ENCODE measurements at regions not wholly inside any gene's neighbourhood (a gene's known extent, or its start where the extent isn't known, plus 50 kb on each side); places are given as distances from the start of the nearest gene placed in this dataset.

GRCh38 chr4:4614925-4615678, 73.3 kb upstream of the STX18 start:
- no peak for TF ChIP-seq REST (tag by site-specific recombination; IDR thresholded peaks at IDR 0.05)
- TF ChIP-seq ZNF350 (tag by site-specific recombination; IDR thresholded peaks at IDR 0.05): no peak
- TF ChIP-seq, protein P1, sequence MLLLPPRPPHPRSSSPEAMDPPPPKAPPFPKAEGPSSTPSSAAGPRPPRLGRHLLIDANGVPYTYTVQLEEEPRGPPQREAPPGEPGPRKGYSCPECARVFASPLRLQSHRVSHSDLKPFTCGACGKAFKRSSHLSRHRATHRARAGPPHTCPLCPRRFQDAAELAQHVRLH (tag by site-specific recombination; IDR thresholded peaks at IDR 0.05): no peak
- TF ChIP-seq, protein P2, sequence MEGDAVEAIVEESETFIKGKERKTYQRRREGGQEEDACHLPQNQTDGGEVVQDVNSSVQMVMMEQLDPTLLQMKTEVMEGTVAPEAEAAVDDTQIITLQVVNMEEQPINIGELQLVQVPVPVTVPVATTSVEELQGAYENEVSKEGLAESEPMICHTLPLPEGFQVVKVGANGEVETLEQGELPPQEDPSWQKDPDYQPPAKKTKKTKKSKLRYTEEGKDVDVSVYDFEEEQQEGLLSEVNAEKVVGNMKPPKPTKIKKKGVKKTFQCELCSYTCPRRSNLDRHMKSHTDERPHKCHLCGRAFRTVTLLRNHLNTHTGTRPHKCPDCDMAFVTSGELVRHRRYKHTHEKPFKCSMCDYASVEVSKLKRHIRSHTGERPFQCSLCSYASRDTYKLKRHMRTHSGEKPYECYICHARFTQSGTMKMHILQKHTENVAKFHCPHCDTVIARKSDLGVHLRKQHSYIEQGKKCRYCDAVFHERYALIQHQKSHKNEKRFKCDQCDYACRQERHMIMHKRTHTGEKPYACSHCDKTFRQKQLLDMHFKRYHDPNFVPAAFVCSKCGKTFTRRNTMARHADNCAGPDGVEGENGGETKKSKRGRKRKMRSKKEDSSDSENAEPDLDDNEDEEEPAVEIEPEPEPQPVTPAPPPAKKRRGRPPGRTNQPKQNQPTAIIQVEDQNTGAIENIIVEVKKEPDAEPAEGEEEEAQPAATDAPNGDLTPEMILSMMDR (tag by site-specific recombination; IDR thresholded peaks at IDR 0.05): no peak
- TF ChIP-seq PRDM1 (tag by site-specific recombination; IDR thresholded peaks at IDR 0.05): no peak
- no peak for TF ChIP-seq ZNF274 (IDR thresholded peaks at IDR 0.05; ENCODE audit: low read length)
- TF ChIP-seq ZNF274 (tag by site-specific recombination; IDR thresholded peaks at IDR 0.05; ENCODE audit: borderline replicate concordance): no peak
- TF ChIP-seq ZNF214 (tag by site-specific recombination; IDR thresholded peaks at IDR 0.05; ENCODE audit: borderline replicate concordance): no peak
- no peak for TF ChIP-seq ZNF138 (tag by site-specific recombination; IDR thresholded peaks at IDR 0.05; ENCODE audit: borderline replicate concordance)
- TF ChIP-seq ZBTB1 (tag by site-specific recombination; IDR thresholded peaks at IDR 0.05): no peak
- TF ChIP-seq, protein P3, sequence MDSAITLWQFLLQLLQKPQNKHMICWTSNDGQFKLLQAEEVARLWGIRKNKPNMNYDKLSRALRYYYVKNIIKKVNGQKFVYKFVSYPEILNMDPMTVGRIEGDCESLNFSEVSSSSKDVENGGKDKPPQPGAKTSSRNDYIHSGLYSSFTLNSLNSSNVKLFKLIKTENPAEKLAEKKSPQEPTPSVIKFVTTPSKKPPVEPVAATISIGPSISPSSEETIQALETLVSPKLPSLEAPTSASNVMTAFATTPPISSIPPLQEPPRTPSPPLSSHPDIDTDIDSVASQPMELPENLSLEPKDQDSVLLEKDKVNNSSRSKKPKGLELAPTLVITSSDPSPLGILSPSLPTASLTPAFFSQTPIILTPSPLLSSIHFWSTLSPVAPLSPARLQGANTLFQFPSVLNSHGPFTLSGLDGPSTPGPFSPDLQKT (IDR thresholded peaks at IDR 0.05; ENCODE audit: borderline replicate concordance, low read depth, low read length): no peak
- TF ChIP-seq, protein P4, sequence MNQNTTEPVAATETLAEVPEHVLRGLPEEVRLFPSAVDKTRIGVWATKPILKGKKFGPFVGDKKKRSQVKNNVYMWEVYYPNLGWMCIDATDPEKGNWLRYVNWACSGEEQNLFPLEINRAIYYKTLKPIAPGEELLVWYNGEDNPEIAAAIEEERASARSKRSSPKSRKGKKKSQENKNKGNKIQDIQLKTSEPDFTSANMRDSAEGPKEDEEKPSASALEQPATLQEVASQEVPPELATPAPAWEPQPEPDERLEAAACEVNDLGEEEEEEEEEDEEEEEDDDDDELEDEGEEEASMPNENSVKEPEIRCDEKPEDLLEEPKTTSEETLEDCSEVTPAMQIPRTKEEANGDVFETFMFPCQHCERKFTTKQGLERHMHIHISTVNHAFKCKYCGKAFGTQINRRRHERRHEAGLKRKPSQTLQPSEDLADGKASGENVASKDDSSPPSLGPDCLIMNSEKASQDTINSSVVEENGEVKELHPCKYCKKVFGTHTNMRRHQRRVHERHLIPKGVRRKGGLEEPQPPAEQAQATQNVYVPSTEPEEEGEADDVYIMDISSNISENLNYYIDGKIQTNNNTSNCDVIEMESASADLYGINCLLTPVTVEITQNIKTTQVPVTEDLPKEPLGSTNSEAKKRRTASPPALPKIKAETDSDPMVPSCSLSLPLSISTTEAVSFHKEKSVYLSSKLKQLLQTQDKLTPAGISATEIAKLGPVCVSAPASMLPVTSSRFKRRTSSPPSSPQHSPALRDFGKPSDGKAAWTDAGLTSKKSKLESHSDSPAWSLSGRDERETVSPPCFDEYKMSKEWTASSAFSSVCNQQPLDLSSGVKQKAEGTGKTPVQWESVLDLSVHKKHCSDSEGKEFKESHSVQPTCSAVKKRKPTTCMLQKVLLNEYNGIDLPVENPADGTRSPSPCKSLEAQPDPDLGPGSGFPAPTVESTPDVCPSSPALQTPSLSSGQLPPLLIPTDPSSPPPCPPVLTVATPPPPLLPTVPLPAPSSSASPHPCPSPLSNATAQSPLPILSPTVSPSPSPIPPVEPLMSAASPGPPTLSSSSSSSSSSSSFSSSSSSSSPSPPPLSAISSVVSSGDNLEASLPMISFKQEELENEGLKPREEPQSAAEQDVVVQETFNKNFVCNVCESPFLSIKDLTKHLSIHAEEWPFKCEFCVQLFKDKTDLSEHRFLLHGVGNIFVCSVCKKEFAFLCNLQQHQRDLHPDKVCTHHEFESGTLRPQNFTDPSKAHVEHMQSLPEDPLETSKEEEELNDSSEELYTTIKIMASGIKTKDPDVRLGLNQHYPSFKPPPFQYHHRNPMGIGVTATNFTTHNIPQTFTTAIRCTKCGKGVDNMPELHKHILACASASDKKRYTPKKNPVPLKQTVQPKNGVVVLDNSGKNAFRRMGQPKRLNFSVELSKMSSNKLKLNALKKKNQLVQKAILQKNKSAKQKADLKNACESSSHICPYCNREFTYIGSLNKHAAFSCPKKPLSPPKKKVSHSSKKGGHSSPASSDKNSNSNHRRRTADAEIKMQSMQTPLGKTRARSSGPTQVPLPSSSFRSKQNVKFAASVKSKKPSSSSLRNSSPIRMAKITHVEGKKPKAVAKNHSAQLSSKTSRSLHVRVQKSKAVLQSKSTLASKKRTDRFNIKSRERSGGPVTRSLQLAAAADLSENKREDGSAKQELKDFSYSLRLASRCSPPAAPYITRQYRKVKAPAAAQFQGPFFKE (tag by site-specific recombination; IDR thresholded peaks at IDR 0.05; ENCODE audit: borderline replicate concordance): no peak
- no peak for TF ChIP-seq ZNF548 (tag by site-specific recombination; IDR thresholded peaks at IDR 0.05)
- TF ChIP-seq PRDM4 (tag by site-specific recombination; IDR thresholded peaks at IDR 0.05): no peak

Data from HEK293 (cell line).